ENCODE measurements at regions not wholly inside any gene's neighbourhood (a gene's known extent, or its start where the extent isn't known, plus 50 kb on each side); places are given as distances from the start of the nearest gene placed in this dataset.

GRCh38 chr4:20086799-20087521 is 164.7 kb upstream of the SLIT2 start:
- Histone ChIP-seq H3K4me1 (ENCODE audit: insufficient read depth, low read length) (no peaks in the 10 kb centered on the region), H3K9ac (ENCODE audit: extremely low read depth, insufficient read length, low read length) (no peak overlapping the region), H3K23ac (ENCODE audit: insufficient read length, low read depth, low read length) (no peak overlapping the region), H2AFZ (ENCODE audit: low read length) (no peak overlapping the region), H3K79me1 (ENCODE audit: insufficient read depth, low read depth, low read length, poor library complexity, severe bottlenecking) (no peaks in the 10 kb centered on the region), H2BK120ac (ENCODE audit: low read depth, low read length, poor library complexity, severe bottlenecking) (no peak overlapping the region), H3K27ac (ENCODE audit: insufficient read length, low read depth, low read length) (no peak overlapping the region), H3K18ac (ENCODE audit: insufficient read length, low read depth, low read length) (no peak overlapping the region), H3K4ac (ENCODE audit: low read depth, low read length) (no peak overlapping the region), H3K4me2 (ENCODE audit: insufficient read depth, insufficient read length, low read length) (no peak overlapping the region), H3K23me2 (ENCODE audit: insufficient read length, low read depth, low read length, poor library complexity, severe bottlenecking) (no peaks in the 10 kb centered on the region), H4K5ac (ENCODE audit: insufficient read length, low read depth, low read length) (no peak overlapping the region), H3K79me2 (ENCODE audit: insufficient read depth, low read length) (no peaks in the 10 kb centered on the region), H3K56ac (ENCODE audit: insufficient read length, low read depth, low read length) (no peak overlapping the region), H3K27me3 (ENCODE audit: insufficient read depth, low read length) (no peaks in the 10 kb centered on the region), H2AK5ac (ENCODE audit: insufficient read length, low read length) (no peak overlapping the region), H2BK12ac (ENCODE audit: insufficient read length, low read depth, low read length) (no peak overlapping the region), H3K14ac (ENCODE audit: insufficient read depth, low read length) (no peak overlapping the region), H3T11ph (ENCODE audit: low read length) (no peak overlapping the region), H4K8ac (replicated peaks; ENCODE audit: insufficient read length, low read depth, low read length) (no peak overlapping the region), H2BK5ac (ENCODE audit: insufficient read length, low read length) (no peak overlapping the region), H2BK20ac (ENCODE audit: low read depth, low read length, poor library complexity, severe bottlenecking) (no peak overlapping the region), H2BK15ac (ENCODE audit: low read depth, low read length) (no peak overlapping the region), H4K20me1 (ENCODE audit: control insufficient read depth, insufficient read depth, insufficient read length) (no peaks in the 10 kb centered on the region), H4K91ac (ENCODE audit: insufficient read length, low read depth, low read length) (no peak overlapping the region), H3K9me3 (ENCODE audit: control insufficient read depth, low read depth, low read length) (no peaks in the 10 kb centered on the region)
- Mint-ChIP-seq H3K27ac (no peak overlapping the region), H3K9me3 (no peaks in the 10 kb centered on the region), H3K27me3 (ENCODE audit: low read depth) (no peaks in the 10 kb centered on the region), H3K4me3 (no peak overlapping the region), H3K36me3 (ENCODE audit: insufficient read depth in 1 of 3, low read depth in 3 of 3) (no peaks in the 10 kb centered on the region), H3K4me1 (no peaks in the 10 kb centered on the region)
- no peak for TF ChIP-seq CTCF (conservative IDR thresholded peaks at IDR 0.05)
- WGBS (ENCODE audit: extremely low coverage, insufficient read length, low lambda C conversion rate): no CpG with 5 or more reads among the region's 6 CpGs
- no peak for DNase-seq
